Mucosa of descending colon (tissue), 3 donors: ENCODE measurements at regions not wholly inside any gene's neighbourhood (a gene's known extent, or its start where the extent isn't known, plus 50 kb on each side); places are given as distances from the start of the nearest gene placed in this dataset.

Experiments
- ATAC-seq: fragments of 200-7000 bp; cut with Tn5 transposase; one replicate; pipeline ENCODE4 v1.9.1; 2020; ENCODE audit warnings: mild to moderate bottlenecking, moderate library complexity
- DNase-seq, 3 donors: peaks; one replicate each; pipeline ENCODE4 v3.0.0-alpha.2; 2020
- H3K36me3 ChIP-seq: fragments of 200-600 bp; one replicate; pipeline ENCODE4 v1.8.0; 2021; ENCODE audit warnings: low read depth, mild to moderate bottlenecking
- H3K4me1 ChIP-seq: fragments of 200-600 bp; one replicate; pipeline ENCODE4 v1.8.0; 2021; ENCODE audit warnings: low read depth, mild to moderate bottlenecking
- H3K4me3 ChIP-seq: fragments of 200-600 bp; one replicate; pipeline ENCODE4 v1.8.0; 2021; ENCODE audit warnings: mild to moderate bottlenecking
- H3K9me3 ChIP-seq: fragments of 200-600 bp; one replicate; pipeline ENCODE4 v1.8.0; 2021; ENCODE audit warnings: mild to moderate bottlenecking
- CTCF ChIP-seq: fragments of 200-600 bp; IDR thresholded peaks from one replicate; pipeline ENCODE4 v1.8.0; 2022; ENCODE audit warnings: antibody characterized with exemption, mild to moderate bottlenecking
- intact Hi-C, 2 donors: fragments of 100-400 bp; cut with DNase I in 1 of 2; cut with micrococcal nuclease in 1 of 2; formaldehyde crosslinking; loops; one replicate each; pipeline versions ENCODE4 v1.11.0 to v1.11.1; 2022; cut with DNase I, micrococcal nuclease
- donor health status: DM: no; HTN: no; CAD: no; lungs with moderate emphysema.
- donor health status: DM: no; HTN: no; CAD: no.
- donor health status: DM: no; HTN: yes; CAD: no.

- intact Hi-C loops = no loop called here
- no peak for TF ChIP-seq CTCF
- no peak overlapping the region for H3K4me3 ChIP-seq
- peaks cover 4% of the 10 kb centered on the region for H3K4me1 ChIP-seq
- no peaks in the 10 kb centered on the region for H3K9me3 ChIP-seq
- H3K36me3 ChIP-seq = no peaks in the 10 kb centered on the region
- ATAC-seq (peak; percentile 83), DNase-seq (peak in 1 of 3 donors; percentile 46)
These were observed 169.5 kb upstream of the SVIL start for GRCh38 chr10:29804025-29804852.

- Histone ChIP-seq H3K36me3 (no peaks in the 10 kb centered on the region), H3K9me3 (no peaks in the 10 kb centered on the region), H3K4me1 (peaks cover 4% of the 10 kb centered on the region), H3K4me3 (no peak overlapping the region)
- TF ChIP-seq CTCF = no peak
- DNase-seq (no peak), ATAC-seq (no peak)
- intact Hi-C loops = no loop called here
These were observed 167.4 kb upstream of the SVIL start for GRCh38 chr10:29802171-29802570.

GRCh38 chr10:29798921-29799690 lies 164.3 kb upstream of the SVIL start:
- Histone ChIP-seq H3K9me3 (no peaks in the 10 kb centered on the region), H3K4me3 (no peak overlapping the region), H3K36me3 (no peaks in the 10 kb centered on the region), H3K4me1 (peaks cover 13% of the 10 kb centered on the region)
- no peak for DNase-seq
- intact Hi-C loops = no loop called here
- ATAC-seq = no peak
- TF ChIP-seq CTCF = no peak

GRCh38 chr10:29797616-29798015 lies 162.8 kb upstream of the SVIL start:
- Histone ChIP-seq H3K4me1 (peaks cover 9% of the 10 kb centered on the region), H3K36me3 (no peaks in the 10 kb centered on the region), H3K9me3 (no peaks in the 10 kb centered on the region), H3K4me3 (no peak overlapping the region)
- no peak for ATAC-seq
- TF ChIP-seq CTCF = no peak
- intact Hi-C loops = no loop called here
- DNase-seq = no peak

- DNase-seq (peak in 1 of 3 donors; percentile 33), ATAC-seq (peak; percentile 70)
- TF ChIP-seq CTCF = no peak
- Histone ChIP-seq H3K4me3 (no peak overlapping the region), H3K4me1 (peaks cover 9% of the 10 kb centered on the region), H3K9me3 (no peaks in the 10 kb centered on the region), H3K36me3 (no peaks in the 10 kb centered on the region)
- intact Hi-C loops = no loop called here
These were observed 161.1 kb upstream of the SVIL start for GRCh38 chr10:29795850-29796249.
